SU-DHL-6 (cell line): ENCODE measurements at regions not wholly inside any gene's neighbourhood (a gene's known extent, or its start where the extent isn't known, plus 50 kb on each side); places are given as distances from the start of the nearest gene placed in this dataset.

ENCODE experiments used
- H2AFZ ChIP-seq: fragments of 200-600 bp; sonication (generic); 2 replicates; pipeline ENCODE4 v1.6.1; 2014; ENCODE audit warnings: low read depth, mild to moderate bottlenecking, moderate library complexity, mixed read lengths, antibody characterized with exemption, low read length; ENCODE audit not compliant: severe bottlenecking
- H3F3A ChIP-seq: fragments of 200-600 bp; shearing (Covaris generic); 2 replicates; pipeline ENCODE4 v1.6.0; 2016; ENCODE audit warnings: antibody characterized with exemption, mild to moderate bottlenecking; ENCODE audit not compliant: insufficient read depth
- H3K27ac ChIP-seq: fragments of 200-600 bp; sonication (generic); 2 replicates; pipeline ENCODE4 v1.5.1; 2016; ENCODE audit warnings: low read depth, mild to moderate bottlenecking, low read length, moderate library complexity, mixed read lengths
- H3K27me3 ChIP-seq: fragments of 200-600 bp; sonication (generic), shearing (Covaris generic); 2 replicates; pipeline ENCODE4 v1.6.0; 2014; ENCODE audit warnings: mild to moderate bottlenecking, low read length
- H3K36me3 ChIP-seq: fragments of 200-600 bp; sonication (generic); 2 replicates; pipeline ENCODE4 v1.6.1; 2014; ENCODE audit warnings: mild to moderate bottlenecking, low read length, mixed read lengths
- H3K4me2 ChIP-seq: fragments of 300-600, 200-600 bp; shearing (Covaris generic), sonication (generic); 2 replicates; pipeline ENCODE4 v1.6.0; 2014; ENCODE audit warnings: low read length, low read depth, mild to moderate bottlenecking; ENCODE audit not compliant: poor library complexity, severe bottlenecking
- H3K4me3 ChIP-seq: fragments of 200-600 bp; sonication (generic); 2 replicates; pipeline ENCODE4 v1.5.1; 2014; ENCODE audit warnings: antibody characterized with exemption, low read length, mild to moderate bottlenecking, mixed read lengths; ENCODE audit not compliant: insufficient read depth, poor library complexity, severe bottlenecking
- H3K79me2 ChIP-seq: fragments of 200-600 bp; sonication (generic); 2 replicates; pipeline ENCODE4 v1.6.1; 2014; ENCODE audit warnings: mild to moderate bottlenecking, low read length, moderate library complexity; ENCODE audit not compliant: insufficient read depth
- H3K9ac ChIP-seq: fragments of 200-600 bp; sonication (generic); 2 replicates; pipeline ENCODE4 v1.7.0; 2014; ENCODE audit warnings: mild to moderate bottlenecking, low read length
- H3K9me2 ChIP-seq: fragments of 200-600 bp; sonication (generic); replicated peaks from 2 replicates; pipeline ENCODE4 v1.6.1; 2014; ENCODE audit warnings: low read length; ENCODE audit not compliant: insufficient read depth
- H3K9me3 ChIP-seq: fragments of 200-600 bp; sonication (generic); 2 replicates; pipeline ENCODE4 v1.6.1; 2014; ENCODE audit warnings: low read length, mixed read lengths; ENCODE audit not compliant: insufficient read depth
- H4K20me1 ChIP-seq: fragments of 200-600 bp; sonication (generic); 2 replicates; pipeline ENCODE4 v1.6.1; 2014; ENCODE audit warnings: low read depth, mild to moderate bottlenecking, antibody characterized with exemption, low read length, moderate library complexity, mixed read lengths
- CTCF ChIP-seq: fragments of 200-600 bp; sonication (generic); IDR thresholded peaks from one replicate; pipeline ENCODE4 v1.5.1; 2017; ENCODE audit warnings: antibody characterized with exemption, mild to moderate bottlenecking, low read length, moderate library complexity; ENCODE audit not compliant: insufficient read depth, poor library complexity, severe bottlenecking
- EZH2phosphoT487 ChIP-seq: fragments of 200-600 bp; sonication (generic), shearing (Covaris generic); conservative IDR thresholded peaks from 2 replicates; pipeline ENCODE4 v1.6.1; 2018; ENCODE audit warnings: mild to moderate bottlenecking, antibody characterized with exemption, low read length, moderate library complexity, mixed read lengths

GRCh38 chr6:91637217-91637616, 1050.3 kb upstream of the MAP3K7 start:
- Histone ChIP-seq H3K27ac (no peak overlapping the region), H3K27me3 (no peaks in the 10 kb centered on the region), H4K20me1 (no peaks in the 10 kb centered on the region), H3K9ac (no peak overlapping the region), H3K9me2 (no peaks in the 10 kb centered on the region), H3K36me3 (no peaks in the 10 kb centered on the region), H2AFZ (no peak overlapping the region), H3K79me2 (no peaks in the 10 kb centered on the region), H3K4me2 (no peak overlapping the region), H3K4me3 (no peak overlapping the region), H3F3A (no peaks in the 10 kb centered on the region), H3K9me3 (no peaks in the 10 kb centered on the region)
- TF ChIP-seq CTCF (no peak), EZH2phosphoT487 (no peak)

DNA sequence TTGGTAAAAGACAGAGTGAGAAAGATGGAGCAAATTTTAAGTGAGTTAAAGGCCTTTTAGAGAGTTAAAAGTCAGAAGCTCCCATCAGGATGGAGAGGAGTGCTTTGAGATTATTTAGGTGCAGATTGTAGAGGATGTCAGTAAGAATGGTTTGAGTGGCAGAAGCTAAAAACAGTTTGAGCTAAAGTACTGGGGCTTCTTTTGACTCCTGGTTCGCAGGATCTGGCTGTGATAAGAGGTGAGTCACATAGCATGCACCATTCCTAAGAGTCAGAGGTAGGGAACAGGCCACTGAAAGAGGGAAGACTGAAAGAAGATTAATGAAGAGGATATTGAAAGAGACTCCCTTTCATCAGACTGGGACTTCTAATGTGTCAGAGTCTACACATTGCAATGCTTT, 1047.9 kb upstream of the MAP3K7 start:
- H2AFZ ChIP-seq: no peak overlapping the region
- no peaks in the 10 kb centered on the region for H3K79me2 ChIP-seq
- no peak overlapping the region for H3K9ac ChIP-seq
- H3K4me2 ChIP-seq: no peak overlapping the region
- no peaks in the 10 kb centered on the region for H3K9me2 ChIP-seq
- no peaks in the 10 kb centered on the region for H3K27me3 ChIP-seq
- no peaks in the 10 kb centered on the region for H3K36me3 ChIP-seq
- no peak overlapping the region for H3K4me3 ChIP-seq
- H3K27ac ChIP-seq: no peak overlapping the region
- H4K20me1 ChIP-seq: no peaks in the 10 kb centered on the region
- no peaks in the 10 kb centered on the region for H3F3A ChIP-seq
- no peak for TF ChIP-seq EZH2phosphoT487
- no peak for TF ChIP-seq CTCF
- H3K9me3 ChIP-seq: no peaks in the 10 kb centered on the region

DNA sequence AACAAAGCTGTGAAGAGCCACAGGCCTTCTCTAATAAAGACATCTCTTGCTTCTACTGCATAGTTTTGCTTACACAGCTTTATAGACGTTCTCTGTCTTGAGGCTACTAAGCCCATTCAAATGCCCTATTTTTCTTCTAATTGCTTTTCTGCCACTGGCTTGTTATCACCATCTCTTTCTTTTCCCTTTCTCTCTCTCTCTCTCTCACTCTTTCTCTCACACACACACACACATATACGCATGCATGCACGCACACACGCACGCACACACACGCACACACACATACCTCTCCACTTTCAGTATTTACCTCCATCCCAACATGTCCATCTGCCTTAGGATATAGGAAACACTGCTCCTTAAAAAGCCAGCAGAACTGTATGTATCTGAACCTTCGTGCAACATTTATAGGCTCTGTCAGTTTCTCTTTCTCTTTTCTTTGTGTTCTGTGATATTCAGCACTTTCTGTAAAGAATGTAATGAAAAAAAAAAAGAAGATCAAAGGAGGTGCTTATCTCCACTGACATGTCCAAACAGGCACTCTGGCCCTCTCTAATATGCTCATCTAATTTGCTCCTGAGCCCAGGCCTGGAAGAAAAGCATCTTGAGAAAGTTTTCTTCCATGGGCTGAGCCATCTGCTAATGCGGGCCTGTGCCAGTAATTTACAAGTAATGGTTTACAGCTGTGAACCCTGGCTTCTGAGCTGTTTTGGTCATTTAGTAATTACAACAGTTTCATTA, 1046.7 kb upstream of the MAP3K7 start:
- H3K27me3 ChIP-seq: no peaks in the 10 kb centered on the region
- no peak overlapping the region for H3K9ac ChIP-seq
- no peak overlapping the region for H3K27ac ChIP-seq
- no peaks in the 10 kb centered on the region for H3F3A ChIP-seq
- H2AFZ ChIP-seq: no peak overlapping the region
- H3K9me3 ChIP-seq: no peaks in the 10 kb centered on the region
- no peak overlapping the region for H3K4me3 ChIP-seq
- H3K4me2 ChIP-seq: no peak overlapping the region
- no peaks in the 10 kb centered on the region for H3K9me2 ChIP-seq
- TF ChIP-seq EZH2phosphoT487 (no peak), CTCF (no peak)
- no peaks in the 10 kb centered on the region for H3K36me3 ChIP-seq
- no peaks in the 10 kb centered on the region for H4K20me1 ChIP-seq
- H3K79me2 ChIP-seq: no peaks in the 10 kb centered on the region
